ENCODE measurements at regions not wholly inside any gene's neighbourhood (a gene's known extent, or its start where the extent isn't known, plus 50 kb on each side); places are given as distances from the start of the nearest gene placed in this dataset.

DNA sequence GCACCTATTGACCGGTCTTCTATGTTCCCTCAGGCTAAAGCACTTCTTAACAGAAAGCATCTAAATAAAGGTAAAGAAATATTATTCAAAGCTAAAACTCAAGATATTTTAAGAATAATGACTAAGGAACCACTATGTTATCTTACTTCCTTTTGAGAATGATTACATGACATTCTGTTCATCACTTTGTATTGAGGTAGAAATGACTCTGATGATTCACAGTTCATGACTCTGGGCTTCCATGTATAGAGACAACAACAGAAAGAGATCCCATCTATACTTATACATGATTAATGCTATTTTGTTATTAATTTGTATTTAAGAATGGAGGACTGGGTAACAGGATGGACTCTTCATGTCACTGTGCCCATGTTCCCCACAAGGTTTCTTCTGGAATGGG, 218.3 kb upstream of the OR4E1 start:
- TF ChIP-seq, protein P1, sequence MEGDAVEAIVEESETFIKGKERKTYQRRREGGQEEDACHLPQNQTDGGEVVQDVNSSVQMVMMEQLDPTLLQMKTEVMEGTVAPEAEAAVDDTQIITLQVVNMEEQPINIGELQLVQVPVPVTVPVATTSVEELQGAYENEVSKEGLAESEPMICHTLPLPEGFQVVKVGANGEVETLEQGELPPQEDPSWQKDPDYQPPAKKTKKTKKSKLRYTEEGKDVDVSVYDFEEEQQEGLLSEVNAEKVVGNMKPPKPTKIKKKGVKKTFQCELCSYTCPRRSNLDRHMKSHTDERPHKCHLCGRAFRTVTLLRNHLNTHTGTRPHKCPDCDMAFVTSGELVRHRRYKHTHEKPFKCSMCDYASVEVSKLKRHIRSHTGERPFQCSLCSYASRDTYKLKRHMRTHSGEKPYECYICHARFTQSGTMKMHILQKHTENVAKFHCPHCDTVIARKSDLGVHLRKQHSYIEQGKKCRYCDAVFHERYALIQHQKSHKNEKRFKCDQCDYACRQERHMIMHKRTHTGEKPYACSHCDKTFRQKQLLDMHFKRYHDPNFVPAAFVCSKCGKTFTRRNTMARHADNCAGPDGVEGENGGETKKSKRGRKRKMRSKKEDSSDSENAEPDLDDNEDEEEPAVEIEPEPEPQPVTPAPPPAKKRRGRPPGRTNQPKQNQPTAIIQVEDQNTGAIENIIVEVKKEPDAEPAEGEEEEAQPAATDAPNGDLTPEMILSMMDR (IDR thresholded peaks at IDR 0.05), result no peak
- TF ChIP-seq EP300 (IDR thresholded peaks at IDR 0.05; ENCODE audit: low read depth), result no peak
- no peak for TF ChIP-seq POLR2A (IDR thresholded peaks at IDR 0.05)
